Keratinocyte (primary cell): ENCODE measurements at regions not wholly inside any gene's neighbourhood (a gene's known extent, or its start where the extent isn't known, plus 50 kb on each side); places are given as distances from the start of the nearest gene placed in this dataset.

Source experiments
- DNase-seq: peaks from one replicate; pipeline ENCODE4 v3.0.0-alpha.2; 2011; ENCODE audit warnings: low read depth, missing footprints, low spot score
- FAIRE-seq: peaks from 2 replicates; lab custom pipeline; 2011; peaks lifted over from hg19 to GRCh38; lab: Jason Lieb, UNC
- H2AFZ ChIP-seq: 2 replicates; pipeline ENCODE4 v1.6.0; 2012; ENCODE audit warnings: low read length, control low read depth, inconsistent platforms; ENCODE audit not compliant: control insufficient read depth
- H3K27ac ChIP-seq: 2 replicates; pipeline ENCODE4 v1.5.1; 2011; ENCODE audit warnings: low read length; ENCODE audit not compliant: control insufficient read depth, insufficient read depth
- H3K27me3 ChIP-seq: 3 replicates; pipeline ENCODE4 v1.6.0; 2011; ENCODE audit warnings: low read length; ENCODE audit not compliant: control insufficient read depth, insufficient read depth; ENCODE audit errors: extremely low read depth
- H3K36me3 ChIP-seq, 2 experiments: 2 replicates in 1 of 2; 3 replicates in 1 of 2; pipeline ENCODE4 v1.5.1; 2011; ENCODE audit warnings: low read length in 2 of 2, mild to moderate bottlenecking in 1 of 2; ENCODE audit not compliant: control insufficient read depth in 2 of 2, insufficient read depth in 2 of 2; ENCODE audit errors: extremely low read depth in 1 of 2
- H3K4me1 ChIP-seq: 3 replicates; pipeline ENCODE4 v1.5.1; 2011; ENCODE audit warnings: low read length; ENCODE audit not compliant: control insufficient read depth, insufficient read depth; ENCODE audit errors: extremely low read depth
- H3K4me2 ChIP-seq: 3 replicates; pipeline ENCODE4 v1.6.0; 2011; ENCODE audit warnings: low read depth, low read length; ENCODE audit not compliant: control insufficient read depth, insufficient read depth; ENCODE audit errors: extremely low read depth
- H3K4me3 ChIP-seq, 3 experiments: fragments of 200-600 bp in 1 of 3; sonication (generic) in 1 of 3; 2 replicates in 2 of 3; 3 replicates in 1 of 3; pipeline ENCODE4 v1.5.1; 2011 to 2016; ENCODE audit warnings: low read length in 3 of 3, mild to moderate bottlenecking in 3 of 3, control low read depth in 2 of 3, inconsistent platforms in 1 of 3, low read depth in 1 of 3, mixed read lengths in 1 of 3, mixed run types in 1 of 3, moderate library complexity in 1 of 3; ENCODE audit not compliant: control insufficient read depth in 2 of 3, insufficient read depth in 2 of 3; ENCODE audit errors: extremely low read depth in 1 of 3
- H3K79me2 ChIP-seq: 2 replicates; pipeline ENCODE4 v1.6.0; 2012; ENCODE audit warnings: low read length; ENCODE audit not compliant: control insufficient read depth, insufficient read depth
- H3K9ac ChIP-seq: 3 replicates; pipeline ENCODE4 v1.6.0; 2011; ENCODE audit warnings: low read length; ENCODE audit not compliant: control insufficient read depth, insufficient read depth; ENCODE audit errors: extremely low read depth
- H3K9me1 ChIP-seq: 3 replicates; pipeline ENCODE4 v1.6.0; 2011; ENCODE audit warnings: low read length; ENCODE audit not compliant: control insufficient read depth, insufficient read depth; ENCODE audit errors: extremely low read depth
- H3K9me3 ChIP-seq: 2 replicates; pipeline ENCODE4 v1.5.1; 2012; ENCODE audit warnings: low read depth, low read length; ENCODE audit not compliant: control insufficient read depth
- H4K20me1 ChIP-seq: 3 replicates; pipeline ENCODE4 v1.6.0; 2011; ENCODE audit warnings: low read length; ENCODE audit not compliant: control insufficient read depth, insufficient read depth; ENCODE audit errors: extremely low read depth
- CTCF ChIP-seq, 3 experiments: IDR thresholded peaks in 1 of 3; conservative IDR thresholded peaks in 1 of 3; optimal IDR thresholded peaks in 1 of 3; 2 replicates in 2 of 3; 3 replicates in 1 of 3; pipeline versions ENCODE3 to v1.5.1; 2011; ENCODE audit warnings: low read length in 3 of 3, mild to moderate bottlenecking in 3 of 3, moderate library complexity in 2 of 3, control low read depth in 1 of 3, inconsistent platforms in 1 of 3; ENCODE audit not compliant: insufficient read depth in 2 of 3; ENCODE audit errors: extremely low read depth in 1 of 3
- EZH2 ChIP-seq: IDR thresholded peaks from one replicate; pipeline ENCODE4 v1.6.1; 2012; ENCODE audit warnings: inconsistent platforms, mild to moderate bottlenecking, low read length, moderate library complexity
- dilution Hi-C: fragments of 300-500 bp; cut with MboI; formaldehyde crosslinking; loops from one replicate; pipeline ENCODE4 v1.7.0; 2020; ENCODE audit warnings: low sequenced_read_pairs; ENCODE audit not compliant: extremely low pct_ligation_motif_present

DNA sequence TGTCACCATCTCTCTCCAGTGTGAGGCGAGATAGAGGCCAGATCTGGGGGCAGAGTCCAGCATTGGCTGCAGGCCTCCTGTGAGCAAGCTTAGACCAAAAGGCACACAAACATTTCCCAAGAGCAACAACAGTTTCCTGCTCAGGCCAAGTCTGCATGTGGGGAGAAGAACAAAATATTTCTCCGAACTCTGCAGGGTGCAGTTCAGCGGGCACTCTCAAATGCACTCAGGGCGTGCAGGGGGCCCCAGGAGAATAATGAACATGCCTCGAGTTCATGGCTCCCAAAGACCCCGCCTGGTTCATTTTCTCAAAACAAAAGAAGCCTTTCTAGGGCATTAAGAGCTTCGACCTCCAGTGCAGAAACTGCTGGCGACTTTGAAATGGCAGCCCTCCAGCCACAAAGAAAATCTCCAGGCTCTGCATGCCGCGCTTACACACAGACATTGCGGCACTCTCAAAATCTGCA lies 57.8 kb upstream of the HELT start:
- DNase-seq, result no peak
- TF ChIP-seq EZH2 (no peak), CTCF (optimal IDR thresholded peaks at IDR 0.05 in 1 of 3, IDR thresholded peaks at IDR 0.05 in 1 of 3, conservative IDR thresholded peaks at IDR 0.05 in 1 of 3; ENCODE audit: extremely low read depth in 1 of 3, insufficient read depth in 2 of 3, low read length in 3 of 3) (no peak)
- no peaks in the 10 kb centered on the region for H3K79me2 ChIP-seq
- no peak overlapping the region for H2AFZ ChIP-seq
- no peak for FAIRE-seq
- no peak overlapping the region for H3K4me3 ChIP-seq
- no peaks in the 10 kb centered on the region for H3K36me3 ChIP-seq
- H3K9me3 ChIP-seq, result no peaks in the 10 kb centered on the region
- H3K27me3 ChIP-seq, result peaks cover 3% of the 10 kb centered on the region
- no peak overlapping the region for H3K4me2 ChIP-seq
- H3K9me1 ChIP-seq, result no peaks in the 10 kb centered on the region
- dilution Hi-C loops, result no loop called here
- H3K4me1 ChIP-seq, result peaks cover 8% of the 10 kb centered on the region
- H3K27ac ChIP-seq, result no peak overlapping the region
- no peak overlapping the region for H3K9ac ChIP-seq
- H4K20me1 ChIP-seq, result no peaks in the 10 kb centered on the region

- Histone ChIP-seq H2AFZ (no peak overlapping the region), H3K9me3 (no peaks in the 10 kb centered on the region), H3K4me3 (no peak overlapping the region), H3K9me1 (no peaks in the 10 kb centered on the region), H3K79me2 (no peaks in the 10 kb centered on the region), H4K20me1 (no peaks in the 10 kb centered on the region), H3K36me3 (no peaks in the 10 kb centered on the region), H3K4me1 (peaks cover 8% of the 10 kb centered on the region), H3K27me3 (peaks cover 3% of the 10 kb centered on the region), H3K27ac (no peak overlapping the region), H3K4me2 (no peak overlapping the region), H3K9ac (no peak overlapping the region)
- dilution Hi-C loops, result no loop called here
- no peak for TF ChIP-seq EZH2
- FAIRE-seq (no peak), DNase-seq (no peak)
Observed at GRCh38 chr4:184961660-184962059, 56.6 kb upstream of the HELT start.

GRCh38 chr4:184962125-184962638 lies 56.1 kb upstream of the HELT start:
- dilution Hi-C loops, result no loop called here

More at GRCh38 chr4:184962125-184962638, 56.1 kb upstream of the HELT start:
- FAIRE-seq, result no peak
- DNase-seq, result no peak
- no peak overlapping the region for H3K27ac ChIP-seq
- H3K9ac ChIP-seq, result no peak overlapping the region
- peaks cover 3% of the 10 kb centered on the region for H3K27me3 ChIP-seq
- no peaks in the 10 kb centered on the region for H3K9me1 ChIP-seq
- no peak overlapping the region for H2AFZ ChIP-seq
- no peak overlapping the region for H3K4me3 ChIP-seq
- H3K79me2 ChIP-seq, result no peaks in the 10 kb centered on the region
- H3K4me2 ChIP-seq, result no peak overlapping the region
- TF ChIP-seq CTCF (optimal IDR thresholded peaks at IDR 0.05 in 1 of 3, IDR thresholded peaks at IDR 0.05 in 1 of 3, conservative IDR thresholded peaks at IDR 0.05 in 1 of 3; ENCODE audit: extremely low read depth in 1 of 3, insufficient read depth in 2 of 3, low read length in 3 of 3), result no peak
- no peak for TF ChIP-seq EZH2
- no peaks in the 10 kb centered on the region for H3K9me3 ChIP-seq
- H3K4me1 ChIP-seq, result peaks cover 8% of the 10 kb centered on the region
- no peaks in the 10 kb centered on the region for H3K36me3 ChIP-seq
- no peaks in the 10 kb centered on the region for H4K20me1 ChIP-seq
